CD4-positive, alpha-beta memory T cell (primary cell): ENCODE measurements at regions not wholly inside any gene's neighbourhood (a gene's known extent, or its start where the extent isn't known, plus 50 kb on each side); places are given as distances from the start of the nearest gene placed in this dataset.

Experiments used
- CTCF ChIA-PET: fragments of 350-600 bp; sonication (Branson Sonifier 250); formaldehyde crosslinking; loops from one replicate; lab custom pipeline; 2021; ENCODE audit warnings: inconsistent platforms; ENCODE audit not compliant: partially characterized antibody; lab: Charles Lee
- POLR2A ChIA-PET: fragments of 350-600 bp; sonication (Branson Sonifier 250); formaldehyde crosslinking; loops from one replicate; lab custom pipeline; 2021; ENCODE audit not compliant: partially characterized antibody; lab: Charles Lee
- DNase-seq, 5 donors: peaks; one replicate each; pipeline versions ENCODE4 v3.0.0 to v3.0.0-alpha.2; 2020 to 2022; ENCODE audit warnings: mixed read lengths in 1 of 5
- H3K27ac ChIP-seq: one replicate; pipeline ENCODE4 v1.7.0; 2013; ENCODE audit warnings: low read depth, low read length
- H3K27me3 ChIP-seq: 2 replicates; pipeline ENCODE4 v1.7.0; 2013; ENCODE audit warnings: mild to moderate bottlenecking, low read length, moderate library complexity; ENCODE audit not compliant: insufficient read depth
- H3K36me3 ChIP-seq: 2 replicates; pipeline ENCODE4 v1.7.0; 2013; ENCODE audit warnings: mild to moderate bottlenecking, low read length, moderate library complexity; ENCODE audit not compliant: insufficient read depth
- H3K4me1 ChIP-seq: 2 replicates; pipeline ENCODE4 v1.7.0; 2013; ENCODE audit warnings: mild to moderate bottlenecking, low read length, moderate library complexity; ENCODE audit not compliant: insufficient read depth
- H3K4me3 ChIP-seq, 2 donors: one replicate each; pipeline ENCODE4 v1.7.0; 2013; ENCODE audit warnings: low read length in 2 of 2, mild to moderate bottlenecking in 1 of 2
- H3K9me3 ChIP-seq, 2 donors: one replicate each; pipeline ENCODE4 v1.7.0; 2013; ENCODE audit warnings: low read length in 2 of 2, control low read depth in 1 of 2; ENCODE audit not compliant: control insufficient read depth in 1 of 2
- H3K27ac Mint-ChIP-seq, 7 donors: one replicate each; pipeline ENCODE4 v1.8.0; 2020 to 2021; ENCODE audit warnings: mixed read lengths in 7 of 7, mild to moderate bottlenecking in 6 of 7, inconsistent platforms in 3 of 7, moderate library complexity in 3 of 7
- H3K27me3 Mint-ChIP-seq, 2 donors: one replicate each; pipeline ENCODE4 v1.8.0; 2020 to 2021; ENCODE audit warnings: mixed read lengths in 2 of 2
- H3K36me3 Mint-ChIP-seq, 2 donors: one replicate each; pipeline ENCODE4 v1.8.0; 2020 to 2021; ENCODE audit warnings: mixed read lengths in 2 of 2, inconsistent platforms in 1 of 2, mild to moderate bottlenecking in 1 of 2
- H3K4me1 Mint-ChIP-seq, 4 donors: one replicate each; pipeline ENCODE4 v1.8.0; 2020 to 2021; ENCODE audit warnings: mixed read lengths in 4 of 4, mild to moderate bottlenecking in 1 of 4
- H3K4me3 Mint-ChIP-seq, 8 donors: one replicate each; pipeline ENCODE4 v1.8.0; 2020 to 2021; ENCODE audit warnings: mixed read lengths in 8 of 8, mild to moderate bottlenecking in 7 of 8, moderate library complexity in 6 of 8, inconsistent platforms in 3 of 8
- H3K9me3 Mint-ChIP-seq, 8 donors: one replicate each; pipeline ENCODE4 v1.8.0; 2020 to 2021; ENCODE audit warnings: mixed read lengths in 8 of 8, mild to moderate bottlenecking in 5 of 8, inconsistent platforms in 3 of 8, moderate library complexity in 1 of 8
- intact Hi-C: fragments of 100-400 bp; cut with micrococcal nuclease; formaldehyde crosslinking; loops from one replicate; pipeline ENCODE4 v1.15.1; 2023

- no peak for DNase-seq
- Histone ChIP-seq H3K4me3 (no peak overlapping the region), H3K27me3 (no peaks in the 10 kb centered on the region), H3K27ac (no peak overlapping the region), H3K4me1 (no peaks in the 10 kb centered on the region), H3K36me3 (no peaks in the 10 kb centered on the region), H3K9me3 (no peaks in the 10 kb centered on the region)
- Mint-ChIP-seq H3K4me1 (no peaks in the 10 kb centered on the region), H3K36me3 (no peaks in the 10 kb centered on the region), H3K27me3 (peaks cover 0 to 3% of the 10 kb centered on the region in 2 donors), H3K4me3 (no peak overlapping the region), H3K9me3 (no peaks in the 10 kb centered on the region), H3K27ac (no peak overlapping the region)
- POLR2A ChIA-PET, result no interaction called here
- CTCF ChIA-PET, result no interaction called here
- intact Hi-C loops, result no loop called here
Measured at GRCh38 chr6:12221856-12222255, 68.3 kb upstream of the EDN1 start.

- CTCF ChIA-PET, result no interaction called here
Measured at GRCh38 chr6:12222405-12223366, 67.5 kb upstream of the EDN1 start.

GRCh38 chr6:12223383-12223782 lies 66.8 kb upstream of the EDN1 start:
- ChIA-PET CTCF (interaction anchor here (1.2 kb wide), 1 partner anchor 10 kb away, joined by 3 read pairs; no protein-coding TSS in a partner anchor), POLR2A (no interaction called here)
- Mint-ChIP-seq H3K27me3 (peaks cover 0 to 3% of the 10 kb centered on the region in 2 donors), H3K27ac (no peak overlapping the region), H3K9me3 (no peaks in the 10 kb centered on the region), H3K4me3 (no peak overlapping the region), H3K36me3 (no peaks in the 10 kb centered on the region), H3K4me1 (no peaks in the 10 kb centered on the region)
- no peaks in the 10 kb centered on the region for H3K9me3 ChIP-seq
- H3K4me3 ChIP-seq, result no peak overlapping the region
- no peak overlapping the region for H3K27ac ChIP-seq
- no peaks in the 10 kb centered on the region for H3K36me3 ChIP-seq
- intact Hi-C loops, result no loop called here
- H3K4me1 ChIP-seq, result no peaks in the 10 kb centered on the region
- no peaks in the 10 kb centered on the region for H3K27me3 ChIP-seq
- DNase-seq, result no peak

More at GRCh38 chr6:12222405-12223366, 67.5 kb upstream of the EDN1 start:
- Histone ChIP-seq H3K27me3 (no peaks in the 10 kb centered on the region), H3K4me1 (no peaks in the 10 kb centered on the region), H3K36me3 (no peaks in the 10 kb centered on the region), H3K4me3 (no peak overlapping the region), H3K27ac (no peak overlapping the region), H3K9me3 (no peaks in the 10 kb centered on the region)
- no peak overlapping the region for H3K4me3 Mint-ChIP-seq
- intact Hi-C loops, result no loop called here
- no peaks in the 10 kb centered on the region for H3K36me3 Mint-ChIP-seq
- no peak overlapping the region for H3K27ac Mint-ChIP-seq
- H3K27me3 Mint-ChIP-seq, result peaks cover 0 to 3% of the 10 kb centered on the region in 2 donors
- no peaks in the 10 kb centered on the region for H3K4me1 Mint-ChIP-seq
- no peak for DNase-seq
- POLR2A ChIA-PET, result no interaction called here
- no peaks in the 10 kb centered on the region for H3K9me3 Mint-ChIP-seq

GRCh38 chr6:12224251-12224650 lies 65.9 kb upstream of the EDN1 start:
- Mint-ChIP-seq H3K27me3 (peaks cover 0 to 3% of the 10 kb centered on the region in 2 donors), H3K36me3 (no peaks in the 10 kb centered on the region)
- POLR2A ChIA-PET, result no interaction called here

GRCh38 chr6:12228447-12229146 lies 61.6 kb upstream of the EDN1 start:
- Mint-ChIP-seq H3K36me3 (no peaks in the 10 kb centered on the region), H3K4me1 (peaks cover 14 to 15% (median 15%) of the 10 kb centered on the region in 4 donors), H3K27me3 (no peaks in the 10 kb centered on the region), H3K9me3 (no peaks in the 10 kb centered on the region), H3K4me3 (no peak overlapping the region), H3K27ac (no peak overlapping the region)
- intact Hi-C loops, result no loop called here
- Histone ChIP-seq H3K27ac (no peak overlapping the region), H3K4me3 (no peak overlapping the region), H3K4me1 (peaks cover 15% of the 10 kb centered on the region), H3K9me3 (no peaks in the 10 kb centered on the region), H3K27me3 (no peaks in the 10 kb centered on the region), H3K36me3 (no peaks in the 10 kb centered on the region)
- ChIA-PET CTCF (interaction anchor here (1.3 kb wide), 1 partner anchor 9 kb away, joined by 3 read pairs; no protein-coding TSS in a partner anchor), POLR2A (no interaction called here)
- no peak for DNase-seq

More at GRCh38 chr6:12224251-12224650, 65.9 kb upstream of the EDN1 start:
- Histone ChIP-seq H3K36me3 (no peaks in the 10 kb centered on the region), H3K27me3 (no peaks in the 10 kb centered on the region), H3K9me3 (no peaks in the 10 kb centered on the region), H3K4me1 (no peaks in the 10 kb centered on the region), H3K4me3 (no peak overlapping the region), H3K27ac (no peak overlapping the region)
- Mint-ChIP-seq H3K27ac (no peak overlapping the region), H3K4me1 (no peaks in the 10 kb centered on the region), H3K4me3 (no peak overlapping the region), H3K9me3 (no peaks in the 10 kb centered on the region)
- CTCF ChIA-PET, result interaction anchor here (1.2 kb wide), 1 partner anchor 9 kb away, joined by 3 read pairs; no protein-coding TSS in a partner anchor
- DNase-seq, result no peak
- intact Hi-C loops, result no loop called here

GRCh38 chr6:12229332-12229731 lies 60.8 kb upstream of the EDN1 start:
- H3K4me3 Mint-ChIP-seq, result no peak overlapping the region
- H3K9me3 Mint-ChIP-seq, result no peaks in the 10 kb centered on the region
- no peak overlapping the region for H3K27ac ChIP-seq
- H3K9me3 ChIP-seq, result no peaks in the 10 kb centered on the region
- peaks cover 19% of the 10 kb centered on the region for H3K4me1 ChIP-seq
- no peaks in the 10 kb centered on the region for H3K27me3 ChIP-seq
- intact Hi-C loops, result no loop called here
- H3K36me3 Mint-ChIP-seq, result no peaks in the 10 kb centered on the region
- H3K36me3 ChIP-seq, result no peaks in the 10 kb centered on the region
- ChIA-PET POLR2A (no interaction called here), CTCF (interaction anchor here (1.3 kb wide), 1 partner anchor 9 kb away, joined by 3 read pairs; no protein-coding TSS in a partner anchor)
- peaks cover 21 to 22% (median 22%) of the 10 kb centered on the region in 4 donors for H3K4me1 Mint-ChIP-seq
- no peak for DNase-seq
- no peak overlapping the region for H3K4me3 ChIP-seq
- no peaks in the 10 kb centered on the region for H3K27me3 Mint-ChIP-seq
- no peak overlapping the region for H3K27ac Mint-ChIP-seq

- no peaks in the 10 kb centered on the region for H3K9me3 Mint-ChIP-seq
- Histone ChIP-seq H3K9me3 (no peaks in the 10 kb centered on the region), H3K4me3 (no peak overlapping the region), H3K4me1 (peaks cover 19% of the 10 kb centered on the region), H3K27me3 (no peaks in the 10 kb centered on the region), H3K36me3 (no peaks in the 10 kb centered on the region), H3K27ac (no peak overlapping the region)
- H3K4me3 Mint-ChIP-seq, result no peak overlapping the region
- intact Hi-C loops, result loop anchor here (10.0 kb wide), 1 partner anchor 216 kb away; the partner anchor contains the start of gene HIVEP1
- CTCF ChIA-PET, result no interaction called here
- no peak for DNase-seq
- H3K36me3 Mint-ChIP-seq, result no peaks in the 10 kb centered on the region
- POLR2A ChIA-PET, result no interaction called here
- H3K4me1 Mint-ChIP-seq, result peaks cover 21 to 22% (median 22%) of the 10 kb centered on the region in 4 donors
- no peaks in the 10 kb centered on the region for H3K27me3 Mint-ChIP-seq
- H3K27ac Mint-ChIP-seq, result no peak overlapping the region
Measured at GRCh38 chr6:12230523-12230922, 59.6 kb upstream of the EDN1 start.
